Smooth muscle cell (in vitro differentiated cells): ENCODE measurements at regions not wholly inside any gene's neighbourhood (a gene's known extent, or its start where the extent isn't known, plus 50 kb on each side); places are given as distances from the start of the nearest gene placed in this dataset.

ENCODE experiments used
- DNase-seq: peaks from one replicate; lab custom pipeline; 2025; ENCODE audit not compliant: unreplicated experiment; lab: John Stamatoyannopoulos, UW
- H2AFZ ChIP-seq: fragments of 200-600 bp; sonication (generic); 2 replicates; pipeline ENCODE4 v1.6.0; 2016; ENCODE audit warnings: antibody characterized with exemption, low read depth, mild to moderate bottlenecking
- H3F3A ChIP-seq: fragments of 200-600 bp; sonication (generic); 2 replicates; pipeline ENCODE4 v1.6.0; 2017; ENCODE audit warnings: antibody characterized with exemption, low read depth
- H3K27ac ChIP-seq: fragments of 200-600 bp; sonication (generic); 2 replicates; pipeline ENCODE4 v1.5.1; 2016; ENCODE audit warnings: low read depth, mild to moderate bottlenecking
- H3K27me3 ChIP-seq: fragments of 200-600 bp; sonication (generic); 2 replicates; pipeline ENCODE4 v1.6.1; 2016; ENCODE audit warnings: low read depth, mild to moderate bottlenecking
- H3K36me3 ChIP-seq: fragments of 200-600 bp; sonication (generic); 2 replicates; pipeline ENCODE4 v1.5.1; 2016; ENCODE audit warnings: low read depth
- H3K4me1 ChIP-seq: fragments of 200-600 bp; sonication (generic); 2 replicates; pipeline ENCODE4 v1.5.1; 2016; ENCODE audit warnings: low read depth
- H3K4me2 ChIP-seq: fragments of 200-600 bp; sonication (generic); 2 replicates; pipeline ENCODE4 v1.6.0; 2016; ENCODE audit warnings: mild to moderate bottlenecking
- H3K4me3 ChIP-seq: fragments of 200-600 bp; sonication (generic); 2 replicates; pipeline ENCODE4 v1.5.1; 2016; ENCODE audit warnings: mild to moderate bottlenecking
- H3K79me2 ChIP-seq: fragments of 200-600 bp; sonication (generic); 2 replicates; pipeline ENCODE4 v1.6.0; 2016; ENCODE audit warnings: low read depth, mild to moderate bottlenecking
- H3K9ac ChIP-seq: fragments of 200-600 bp; sonication (generic); 2 replicates; pipeline ENCODE4 v1.6.0; 2016; ENCODE audit warnings: low read depth
- H3K9me3 ChIP-seq: fragments of 200-600 bp; sonication (generic); replicated peaks from 2 replicates; pipeline ENCODE4 v1.5.1; 2016; ENCODE audit warnings: low read depth
- H4K20me1 ChIP-seq: fragments of 200-600 bp; sonication (generic); 2 replicates; pipeline ENCODE4 v1.6.0; 2016; ENCODE audit warnings: low read depth
- CTCF ChIP-seq: fragments of 200-600 bp; sonication (generic); IDR thresholded peaks from 2 replicates; pipeline ENCODE4 v1.5.1; 2017; ENCODE audit warnings: borderline replicate concordance, mild to moderate bottlenecking, antibody characterized with exemption; ENCODE audit not compliant: insufficient read depth, poor library complexity, severe bottlenecking
- WGBS: methylation state at CpG from one replicate; pipeline ENCODE4 v1.1.7; 2016; ENCODE audit warnings: low lambda C conversion rate; 5-methylcytosine and 5-hydroxymethylcytosine counted together

GRCh38 chr1:60762176-60762575 lies 320.2 kb upstream of the NFIA start:
- no peak overlapping the region for H2AFZ ChIP-seq
- no peaks in the 10 kb centered on the region for H3K79me2 ChIP-seq
- H3K9me3 ChIP-seq, result no peaks in the 10 kb centered on the region
- no peaks in the 10 kb centered on the region for H3F3A ChIP-seq
- no peaks in the 10 kb centered on the region for H3K36me3 ChIP-seq
- H3K4me1 ChIP-seq, result no peaks in the 10 kb centered on the region
- no peak for TF ChIP-seq CTCF
- peak overlapping the region; percentile 35 for H3K4me2 ChIP-seq
- H3K27ac ChIP-seq, result no peak overlapping the region
- DNase-seq, result no peak
- 67% methylated on average over 1 of the region's 1 CpG for WGBS
- no peaks in the 10 kb centered on the region for H4K20me1 ChIP-seq
- no peak overlapping the region for H3K9ac ChIP-seq
- H3K27me3 ChIP-seq, result no peaks in the 10 kb centered on the region
- no peak overlapping the region for H3K4me3 ChIP-seq

- H3K4me1 ChIP-seq, result no peaks in the 10 kb centered on the region
- DNase-seq, result no peak
- no peaks in the 10 kb centered on the region for H3K36me3 ChIP-seq
- no peak for TF ChIP-seq CTCF
- H3K4me3 ChIP-seq, result no peak overlapping the region
- no peak overlapping the region for H3K27ac ChIP-seq
- no peaks in the 10 kb centered on the region for H4K20me1 ChIP-seq
- H3K9me3 ChIP-seq, result no peaks in the 10 kb centered on the region
- no peaks in the 10 kb centered on the region for H3F3A ChIP-seq
- H3K27me3 ChIP-seq, result no peaks in the 10 kb centered on the region
- WGBS, result 88% methylated on average over 3 of the region's 3 CpGs
- no peaks in the 10 kb centered on the region for H3K79me2 ChIP-seq
- H3K4me2 ChIP-seq, result no peak overlapping the region
- no peak overlapping the region for H2AFZ ChIP-seq
- H3K9ac ChIP-seq, result no peak overlapping the region
Observed at GRCh38 chr1:60759291-60759690, 323.1 kb upstream of the NFIA start.

GRCh38 chr1:60757485-60757884 lies 324.9 kb upstream of the NFIA start:
- Histone ChIP-seq H3K27me3 (no peaks in the 10 kb centered on the region), H2AFZ (no peak overlapping the region), H3K9ac (no peak overlapping the region), H3K4me1 (no peaks in the 10 kb centered on the region), H3F3A (no peaks in the 10 kb centered on the region), H4K20me1 (no peaks in the 10 kb centered on the region), H3K4me2 (no peak overlapping the region), H3K79me2 (no peaks in the 10 kb centered on the region), H3K36me3 (no peaks in the 10 kb centered on the region), H3K27ac (no peak overlapping the region), H3K4me3 (no peak overlapping the region), H3K9me3 (no peaks in the 10 kb centered on the region)
- WGBS, result 67% methylated on average over 3 of the region's 3 CpGs
- no peak for DNase-seq
- no peak for TF ChIP-seq CTCF

GRCh38 chr1:60753036-60753900 lies 329.1 kb upstream of the NFIA start:
- H4K20me1 ChIP-seq, result no peaks in the 10 kb centered on the region
- no peaks in the 10 kb centered on the region for H3K79me2 ChIP-seq
- WGBS, result 92% methylated on average over 9 of the region's 9 CpGs
- no peaks in the 10 kb centered on the region for H3K27me3 ChIP-seq
- TF ChIP-seq CTCF, result no peak
- no peak overlapping the region for H3K4me2 ChIP-seq
- no peak overlapping the region for H3K4me3 ChIP-seq
- DNase-seq, result no peak
- no peaks in the 10 kb centered on the region for H3K36me3 ChIP-seq
- H3K4me1 ChIP-seq, result no peaks in the 10 kb centered on the region
- H2AFZ ChIP-seq, result no peak overlapping the region
- H3K27ac ChIP-seq, result no peak overlapping the region
- H3K9ac ChIP-seq, result no peak overlapping the region
- H3K9me3 ChIP-seq, result no peaks in the 10 kb centered on the region
- no peaks in the 10 kb centered on the region for H3F3A ChIP-seq
